ENCODE measurements at regions not wholly inside any gene's neighbourhood (a gene's known extent, or its start where the extent isn't known, plus 50 kb on each side); places are given as distances from the start of the nearest gene placed in this dataset.

DNA sequence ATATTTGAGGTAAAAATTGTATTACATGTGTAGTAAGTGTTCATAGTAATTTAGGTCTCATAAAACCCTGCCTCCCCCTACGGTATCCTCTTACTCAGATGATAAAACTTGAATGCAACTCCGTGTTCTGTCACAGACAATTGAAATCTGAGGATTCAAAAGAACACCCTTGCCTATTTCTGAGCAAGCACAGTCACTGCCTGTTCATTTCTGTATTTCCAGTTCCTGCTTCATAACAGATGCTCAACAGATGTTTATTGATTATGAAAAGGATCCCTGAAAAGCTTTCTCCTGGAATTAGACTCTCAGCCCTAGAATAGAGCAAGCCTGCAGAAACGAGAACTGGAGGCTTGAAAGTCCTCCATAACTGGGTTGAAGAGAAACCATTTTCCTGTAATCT is 144.1 kb upstream of the SPEF2 start:
- BruUV-seq (replicated peaks) = no TSS peak

DNA sequence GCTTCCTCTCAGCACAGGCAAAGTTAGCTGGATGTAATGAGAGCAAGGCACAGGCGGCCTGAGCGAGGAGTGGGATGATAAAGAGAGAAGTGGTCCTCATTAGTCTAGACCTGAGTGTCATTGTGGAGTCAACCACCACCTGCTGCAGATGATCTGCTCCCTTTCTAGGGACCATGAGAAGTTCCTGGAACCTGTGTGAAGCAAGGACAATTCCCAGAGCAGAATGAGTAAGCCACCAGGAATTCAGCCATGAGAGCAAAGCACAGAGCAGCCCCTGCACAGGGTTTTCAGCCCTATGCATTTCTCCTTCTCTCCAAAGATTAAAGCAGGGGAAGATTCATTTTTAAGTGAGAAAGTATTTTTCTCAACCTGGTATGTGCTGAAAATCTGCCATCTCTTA is 146.8 kb upstream of the SPEF2 start:
- Mint-ChIP-seq H3K27ac (ENCODE audit: unreplicated experiment) (no peak overlapping the region), H3K36me3 (ENCODE audit: insufficient read depth, unreplicated experiment) (no peaks in the 10 kb centered on the region), H3K4me1 (ENCODE audit: low read depth, unreplicated experiment) (no peaks in the 10 kb centered on the region), H3K9me3 (ENCODE audit: low read depth, unreplicated experiment) (no peaks in the 10 kb centered on the region), H3K4me3 (ENCODE audit: low read depth, unreplicated experiment) (no peak overlapping the region), H3K27me3 (ENCODE audit: unreplicated experiment) (no peaks in the 10 kb centered on the region)
- BruUV-seq (replicated peaks) = no TSS peak
- intact Hi-C loops (cut with micrococcal nuclease; ENCODE audit: unreplicated experiment) = no loop called here
- peak; percentile 1 for DNase-seq
- CTCF ChIA-PET = no interaction called here
- TF ChIP-seq CTCF (IDR thresholded peaks at IDR 0.05; ENCODE audit: unreplicated experiment) = no peak

More for the DNA sequence above, 144.1 kb upstream of the SPEF2 start:
- Mint-ChIP-seq H3K27ac (ENCODE audit: unreplicated experiment) (no peak overlapping the region), H3K4me1 (ENCODE audit: low read depth, unreplicated experiment) (no peaks in the 10 kb centered on the region), H3K27me3 (ENCODE audit: unreplicated experiment) (no peaks in the 10 kb centered on the region), H3K4me3 (ENCODE audit: low read depth, unreplicated experiment) (no peak overlapping the region), H3K9me3 (ENCODE audit: low read depth, unreplicated experiment) (no peaks in the 10 kb centered on the region), H3K36me3 (ENCODE audit: insufficient read depth, unreplicated experiment) (no peaks in the 10 kb centered on the region)
- TF ChIP-seq CTCF (IDR thresholded peaks at IDR 0.05; ENCODE audit: unreplicated experiment) = no peak
- no peak for DNase-seq
- intact Hi-C loops (cut with micrococcal nuclease; ENCODE audit: unreplicated experiment) = no loop called here
- CTCF ChIA-PET = no interaction called here

DNA sequence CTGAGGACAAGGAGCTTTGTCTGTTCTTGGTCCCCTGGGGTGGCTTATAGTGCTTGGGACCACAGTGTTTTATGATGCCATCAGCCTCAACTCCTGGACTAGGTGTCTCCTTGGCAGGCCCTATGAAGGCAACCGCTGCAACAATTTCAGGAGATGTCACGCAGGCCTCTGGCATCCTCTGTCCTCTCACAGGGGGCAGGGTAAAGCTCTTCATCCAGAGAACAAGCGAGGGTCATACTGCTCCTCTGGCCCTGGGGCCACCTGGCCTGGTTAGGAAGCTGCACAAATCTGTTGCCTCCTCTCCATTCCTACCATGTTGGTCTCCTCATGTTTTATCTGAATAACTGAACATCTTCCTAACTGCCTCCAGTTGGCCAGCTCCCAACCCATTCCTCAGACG is 148.9 kb upstream of the SPEF2 start:
- intact Hi-C loops (cut with micrococcal nuclease; ENCODE audit: unreplicated experiment) = no loop called here
- BruUV-seq (replicated peaks) = no TSS peak
- no peak for TF ChIP-seq CTCF (IDR thresholded peaks at IDR 0.05; ENCODE audit: unreplicated experiment)
- Mint-ChIP-seq H3K27ac (ENCODE audit: unreplicated experiment) (no peak overlapping the region), H3K4me3 (ENCODE audit: low read depth, unreplicated experiment) (no peak overlapping the region), H3K27me3 (ENCODE audit: unreplicated experiment) (no peaks in the 10 kb centered on the region), H3K9me3 (ENCODE audit: low read depth, unreplicated experiment) (peaks cover 4% of the 10 kb centered on the region), H3K36me3 (ENCODE audit: insufficient read depth, unreplicated experiment) (no peaks in the 10 kb centered on the region), H3K4me1 (ENCODE audit: low read depth, unreplicated experiment) (no peaks in the 10 kb centered on the region)
- CTCF ChIA-PET = no interaction called here
- DNase-seq = no peak

- CTCF ChIA-PET = interaction anchor here (0.6 to 0.7 kb wide), 2 partner anchors 12 to 89 kb away, joined by 4 to 6 read pairs; no protein-coding TSS in a partner anchor
- no peak overlapping the region for H3K27ac Mint-ChIP-seq (ENCODE audit: unreplicated experiment)
- no peak for TF ChIP-seq CTCF (IDR thresholded peaks at IDR 0.05; ENCODE audit: unreplicated experiment)
- no peaks in the 10 kb centered on the region for H3K27me3 Mint-ChIP-seq (ENCODE audit: unreplicated experiment)
- no peaks in the 10 kb centered on the region for H3K36me3 Mint-ChIP-seq (ENCODE audit: insufficient read depth, unreplicated experiment)
- H3K4me1 Mint-ChIP-seq (ENCODE audit: low read depth, unreplicated experiment) = no peaks in the 10 kb centered on the region
- intact Hi-C loops (cut with micrococcal nuclease; ENCODE audit: unreplicated experiment) = no loop called here
- BruUV-seq (replicated peaks) = no TSS peak
- no peak overlapping the region for H3K4me3 Mint-ChIP-seq (ENCODE audit: low read depth, unreplicated experiment)
- peaks cover 4% of the 10 kb centered on the region for H3K9me3 Mint-ChIP-seq (ENCODE audit: low read depth, unreplicated experiment)
- no peak for DNase-seq
Measured at GRCh38 chr5:35466746-35467145, 150.9 kb upstream of the SPEF2 start.

GRCh38 chr5:35464757-35465156 is 152.9 kb upstream of the SPEF2 start:
- Mint-ChIP-seq H3K9me3 (ENCODE audit: low read depth, unreplicated experiment) (peaks cover 4% of the 10 kb centered on the region), H3K27me3 (ENCODE audit: unreplicated experiment) (no peaks in the 10 kb centered on the region), H3K36me3 (ENCODE audit: insufficient read depth, unreplicated experiment) (no peaks in the 10 kb centered on the region), H3K4me3 (ENCODE audit: low read depth, unreplicated experiment) (no peak overlapping the region), H3K4me1 (ENCODE audit: low read depth, unreplicated experiment) (no peaks in the 10 kb centered on the region), H3K27ac (ENCODE audit: unreplicated experiment) (no peak overlapping the region)
- DNase-seq = no peak
- no TSS peak for BruUV-seq (replicated peaks)
- TF ChIP-seq CTCF (IDR thresholded peaks at IDR 0.05; ENCODE audit: unreplicated experiment) = no peak
- intact Hi-C loops (cut with micrococcal nuclease; ENCODE audit: unreplicated experiment) = no loop called here
- CTCF ChIA-PET = no interaction called here
